Trophoblast cell (in vitro differentiated cells and primary cell): ENCODE measurements at regions not wholly inside any gene's neighbourhood (a gene's known extent, or its start where the extent isn't known, plus 50 kb on each side); places are given as distances from the start of the nearest gene placed in this dataset.

Experiments used
- DNase-seq, 2 donors: peaks; one replicate each; pipeline ENCODE4 v3.0.0-alpha.2; 2016
- H2AFZ ChIP-seq: 2 replicates; pipeline ENCODE4 v1.6.1; 2013; ENCODE audit warnings: low read length, moderate library complexity, mild to moderate bottlenecking; ENCODE audit not compliant: insufficient read depth, poor library complexity
- H2AK5ac ChIP-seq: 2 replicates; pipeline ENCODE4 v1.6.1; 2013; ENCODE audit warnings: mild to moderate bottlenecking, low read length
- H2BK120ac ChIP-seq: 2 replicates; pipeline ENCODE4 v1.6.1; 2013; ENCODE audit warnings: low read length, mild to moderate bottlenecking, moderate library complexity; ENCODE audit not compliant: insufficient read depth, poor library complexity
- H2BK12ac ChIP-seq: 2 replicates; pipeline ENCODE4 v1.6.1; 2013; ENCODE audit warnings: mild to moderate bottlenecking, low read length, moderate library complexity
- H2BK5ac ChIP-seq: 2 replicates; pipeline ENCODE4 v1.6.1; 2013; ENCODE audit warnings: low read length, low read depth, moderate library complexity, mild to moderate bottlenecking; ENCODE audit not compliant: poor library complexity
- H3K14ac ChIP-seq: 2 replicates; pipeline ENCODE4 v1.6.1; 2013; ENCODE audit warnings: mild to moderate bottlenecking, low read length
- H3K18ac ChIP-seq: 2 replicates; pipeline ENCODE4 v1.6.1; 2013; ENCODE audit warnings: mild to moderate bottlenecking, low read length
- H3K23ac ChIP-seq: 2 replicates; pipeline ENCODE4 v1.6.1; 2013; ENCODE audit warnings: low read length
- H3K27ac ChIP-seq: 2 replicates; pipeline ENCODE4 v1.5.1; 2013; ENCODE audit warnings: low read depth, mild to moderate bottlenecking, inconsistent platforms, low read length, moderate library complexity
- H3K27me3 ChIP-seq: 2 replicates; pipeline ENCODE4 v1.6.1; 2013; ENCODE audit warnings: inconsistent platforms, mild to moderate bottlenecking, low read length, moderate library complexity; ENCODE audit not compliant: insufficient read depth
- H3K36me3 ChIP-seq, 2 experiments: 1 replicate in 1 of 2; 2 replicates in 1 of 2; pipeline ENCODE4 v1.6.1; 2013; ENCODE audit warnings: low read length in 2 of 2, mild to moderate bottlenecking in 2 of 2, moderate library complexity in 1 of 2; ENCODE audit not compliant: insufficient read depth in 2 of 2, control insufficient read depth in 1 of 2
- H3K4ac ChIP-seq: 2 replicates; pipeline ENCODE4 v1.6.1; 2013; ENCODE audit warnings: low read depth, mild to moderate bottlenecking, low read length, moderate library complexity
- H3K4me1 ChIP-seq, 2 experiments: 1 replicate in 1 of 2; 2 replicates in 1 of 2; pipeline ENCODE4 v1.6.1; 2013; ENCODE audit warnings: low read length in 2 of 2, mild to moderate bottlenecking in 2 of 2, moderate library complexity in 1 of 2; ENCODE audit not compliant: insufficient read depth in 2 of 2, control insufficient read depth in 1 of 2
- H3K4me2 ChIP-seq: 2 replicates; pipeline ENCODE4 v1.6.1; 2013; ENCODE audit warnings: inconsistent platforms, mild to moderate bottlenecking, low read length, moderate library complexity
- H3K4me3 ChIP-seq: 2 replicates; pipeline ENCODE4 v1.5.1; 2013; ENCODE audit warnings: mild to moderate bottlenecking, low read depth, low read length, inconsistent platforms
- H3K79me1 ChIP-seq: one replicate; pipeline ENCODE4 v1.6.1; 2013; ENCODE audit warnings: low read length
- H3K79me2 ChIP-seq: 2 replicates; pipeline ENCODE4 v1.6.1; 2013; ENCODE audit warnings: low read length, mild to moderate bottlenecking; ENCODE audit not compliant: control insufficient read depth, insufficient read depth, poor library complexity
- H3K9ac ChIP-seq: 2 replicates; pipeline ENCODE4 v1.6.1; 2013; ENCODE audit warnings: mild to moderate bottlenecking, low read length
- H3K9me3 ChIP-seq: 2 replicates; pipeline ENCODE4 v1.6.1; 2013; ENCODE audit warnings: low read depth, mild to moderate bottlenecking, control low read depth, inconsistent platforms, low read length; ENCODE audit not compliant: insufficient read depth
- H4K12ac ChIP-seq: 2 replicates; pipeline ENCODE4 v1.6.1; 2013; ENCODE audit warnings: low read depth, mild to moderate bottlenecking, low read length, moderate library complexity
- H4K8ac ChIP-seq: 2 replicates; pipeline ENCODE4 v1.6.1; 2013; ENCODE audit warnings: low read depth, mild to moderate bottlenecking, low read length, moderate library complexity
- H4K91ac ChIP-seq: one replicate; pipeline ENCODE4 v1.6.1; 2013; ENCODE audit warnings: low read depth, mild to moderate bottlenecking, low read length, moderate library complexity
- WGBS: extraction: QIAGEN DNeasy Blood & Tissue Kit; methylation state at CpG from one replicate; pipeline ENCODE4 v1.1.7; 2013; ENCODE audit warnings: missing lambda C conversion rate; ENCODE audit not compliant: insufficient read length, insufficient coverage; ENCODE audit errors: extremely low coverage; 5-methylcytosine and 5-hydroxymethylcytosine counted together

GRCh38 chr2:18169121-18169892 is 290.8 kb downstream of the KCNS3 start:
- Histone ChIP-seq H3K36me3 (no peaks in the 10 kb centered on the region), H2BK5ac (no peak overlapping the region), H3K9ac (no peak overlapping the region), H4K91ac (no peak overlapping the region), H3K79me1 (no peaks in the 10 kb centered on the region), H3K18ac (no peak overlapping the region), H3K27me3 (no peaks in the 10 kb centered on the region), H2BK120ac (no peak overlapping the region), H4K8ac (no peak overlapping the region), H3K23ac (no peak overlapping the region), H3K4me1 (no peaks in the 10 kb centered on the region), H3K14ac (no peak overlapping the region), H3K79me2 (no peaks in the 10 kb centered on the region), H3K4ac (no peak overlapping the region), H4K12ac (no peak overlapping the region), H2AFZ (no peak overlapping the region), H3K4me3 (no peak overlapping the region), H2BK12ac (no peak overlapping the region), H3K4me2 (no peak overlapping the region), H3K9me3 (no peaks in the 10 kb centered on the region), H3K27ac (no peak overlapping the region), H2AK5ac (no peak overlapping the region)
- no peak for DNase-seq
- WGBS: no CpG with 5 or more reads among the region's 5 CpGs

- H4K12ac ChIP-seq: no peak overlapping the region
- no peak overlapping the region for H2AFZ ChIP-seq
- no CpG with 5 or more reads among the region's 8 CpGs for WGBS
- no peak overlapping the region for H3K18ac ChIP-seq
- no peak overlapping the region for H2AK5ac ChIP-seq
- no peak overlapping the region for H2BK120ac ChIP-seq
- no peak overlapping the region for H4K91ac ChIP-seq
- no peaks in the 10 kb centered on the region for H3K79me1 ChIP-seq
- H2BK5ac ChIP-seq: no peak overlapping the region
- H4K8ac ChIP-seq: no peak overlapping the region
- H3K79me2 ChIP-seq: no peaks in the 10 kb centered on the region
- no peak for DNase-seq
- H3K14ac ChIP-seq: no peak overlapping the region
- H3K4me2 ChIP-seq: no peak overlapping the region
- H3K4ac ChIP-seq: no peak overlapping the region
- no peak overlapping the region for H3K23ac ChIP-seq
- H3K27ac ChIP-seq: no peak overlapping the region
- H3K36me3 ChIP-seq: no peaks in the 10 kb centered on the region
- no peaks in the 10 kb centered on the region for H3K9me3 ChIP-seq
- no peak overlapping the region for H3K4me3 ChIP-seq
- H2BK12ac ChIP-seq: no peak overlapping the region
- H3K4me1 ChIP-seq: no peaks in the 10 kb centered on the region
- no peak overlapping the region for H3K9ac ChIP-seq
- H3K27me3 ChIP-seq: no peaks in the 10 kb centered on the region
Measured at GRCh38 chr2:18167871-18168270, 289.4 kb downstream of the KCNS3 start.

- Histone ChIP-seq H2BK12ac (no peak overlapping the region), H3K9me3 (no peaks in the 10 kb centered on the region), H4K8ac (no peak overlapping the region), H3K36me3 (no peaks in the 10 kb centered on the region), H3K4me1 (no peaks in the 10 kb centered on the region), H3K18ac (no peak overlapping the region), H3K23ac (no peak overlapping the region), H3K27ac (no peak overlapping the region), H4K12ac (no peak overlapping the region), H3K79me1 (no peaks in the 10 kb centered on the region), H2BK5ac (no peak overlapping the region), H3K4ac (no peak overlapping the region), H3K4me2 (no peak overlapping the region), H3K14ac (no peak overlapping the region), H3K27me3 (no peaks in the 10 kb centered on the region), H4K91ac (no peak overlapping the region), H2AFZ (no peak overlapping the region), H3K79me2 (no peaks in the 10 kb centered on the region), H2BK120ac (no peak overlapping the region), H3K4me3 (no peak overlapping the region), H3K9ac (no peak overlapping the region), H2AK5ac (no peak overlapping the region)
- no peak for DNase-seq
- WGBS: no CpG with 5 or more reads among the region's 5 CpGs
Measured at GRCh38 chr2:18161681-18162080, 283.2 kb downstream of the KCNS3 start.

GRCh38 chr2:18159896-18160295 is 281.4 kb downstream of the KCNS3 start:
- no peaks in the 10 kb centered on the region for H3K79me1 ChIP-seq
- no peaks in the 10 kb centered on the region for H3K79me2 ChIP-seq
- no peaks in the 10 kb centered on the region for H3K27me3 ChIP-seq
- H3K4me2 ChIP-seq: no peak overlapping the region
- no peak overlapping the region for H3K4ac ChIP-seq
- H3K9me3 ChIP-seq: no peaks in the 10 kb centered on the region
- no peak overlapping the region for H3K27ac ChIP-seq
- no peaks in the 10 kb centered on the region for H3K36me3 ChIP-seq
- H2AK5ac ChIP-seq: no peak overlapping the region
- no peak overlapping the region for H2BK5ac ChIP-seq
- no peak overlapping the region for H4K91ac ChIP-seq
- no peak overlapping the region for H3K23ac ChIP-seq
- DNase-seq: no peak
- no peak overlapping the region for H3K14ac ChIP-seq
- no peak overlapping the region for H2AFZ ChIP-seq
- H2BK120ac ChIP-seq: no peak overlapping the region
- no peak overlapping the region for H3K18ac ChIP-seq
- H3K4me3 ChIP-seq: no peak overlapping the region
- no peak overlapping the region for H3K9ac ChIP-seq
- H4K12ac ChIP-seq: no peak overlapping the region
- no peak overlapping the region for H2BK12ac ChIP-seq
- H3K4me1 ChIP-seq: no peaks in the 10 kb centered on the region
- H4K8ac ChIP-seq: no peak overlapping the region
- WGBS: no CpG with 5 or more reads among the region's 5 CpGs
